ENCODE measurements at regions not wholly inside any gene's neighbourhood (a gene's known extent, or its start where the extent isn't known, plus 50 kb on each side); places are given as distances from the start of the nearest gene placed in this dataset.
"Not testable (repeated sequence)": the region's sequence is repeated elsewhere in the genome, so short reads cannot be mapped to it uniquely, and the experiment has no call there.

- no peaks in the 10 kb centered on the region for H3K36me3 ChIP-seq (replicated peaks)
- H3K4me1 ChIP-seq, result no peaks in the 10 kb centered on the region
- H3K9me3 ChIP-seq, result no peaks in the 10 kb centered on the region
- DNase-seq (ENCODE audit: low spot score in 2 of 2), result no peak
- in situ Hi-C loops (cut with MboI; ENCODE audit: low sequenced_read_pairs), result no loop called here
- no peak overlapping the region for H3K4me3 ChIP-seq
- H3K27me3 ChIP-seq (ENCODE audit: low read depth), result no peaks in the 10 kb centered on the region
These were observed 320.5 kb downstream of the MMUT start for GRCh38 chr6:49142421-49143151.

DNA sequence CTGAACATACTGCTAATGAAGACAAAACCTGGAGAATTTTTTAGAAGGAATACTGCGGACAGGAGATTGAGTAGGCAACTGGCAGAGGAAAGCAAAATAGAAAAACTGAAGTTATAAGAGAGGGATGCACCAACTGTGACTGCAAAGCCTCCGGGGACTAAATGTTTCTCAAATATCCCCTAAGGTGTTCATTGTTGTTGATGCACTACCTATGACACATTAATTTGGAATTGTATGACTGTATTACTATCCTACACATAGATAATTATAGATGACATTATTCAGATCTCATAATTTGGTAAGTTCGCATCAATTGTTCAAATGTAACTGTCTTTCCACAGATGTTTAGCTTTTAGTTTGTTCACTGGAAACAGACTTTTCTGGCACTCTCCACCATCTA, 341.1 kb downstream of the MMUT start:
- no peak for DNase-seq (ENCODE audit: low spot score in 2 of 2)
- in situ Hi-C loops (cut with MboI; ENCODE audit: low sequenced_read_pairs), result no loop called here
- no peaks in the 10 kb centered on the region for H3K36me3 ChIP-seq (replicated peaks)

DNA sequence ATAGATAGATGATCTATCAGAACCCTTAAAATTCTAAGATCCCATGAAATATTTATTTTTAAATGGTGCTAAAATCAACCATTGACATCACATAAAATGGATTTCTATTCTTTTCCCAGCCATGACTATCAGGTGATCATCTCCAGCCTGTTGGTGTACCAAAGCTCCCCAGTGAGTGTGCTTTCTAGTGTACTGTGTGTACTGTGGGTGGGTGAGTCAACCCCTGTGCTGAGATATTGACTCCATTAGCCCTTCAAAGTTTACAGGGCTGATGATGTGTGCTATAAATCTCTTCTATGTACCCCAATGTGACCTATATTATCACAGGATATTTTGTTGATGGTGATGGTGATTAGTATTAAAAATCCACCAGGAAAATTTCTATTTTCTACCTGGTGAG, 344.6 kb downstream of the MMUT start:
- DNase-seq (ENCODE audit: low spot score in 2 of 2), result no peak
- in situ Hi-C loops (cut with MboI; ENCODE audit: low sequenced_read_pairs), result no loop called here
- no peaks in the 10 kb centered on the region for H3K27me3 ChIP-seq (ENCODE audit: low read depth)
- H3K4me1 ChIP-seq, result no peaks in the 10 kb centered on the region
- no peaks in the 10 kb centered on the region for H3K36me3 ChIP-seq (replicated peaks)
- no peak overlapping the region for H3K4me3 ChIP-seq
- no peaks in the 10 kb centered on the region for H3K9me3 ChIP-seq

More for the DNA sequence above, 341.1 kb downstream of the MMUT start:
- Histone ChIP-seq H3K27me3 (ENCODE audit: low read depth) (no peaks in the 10 kb centered on the region), H3K4me1 (no peaks in the 10 kb centered on the region), H3K4me3 (no peak overlapping the region), H3K9me3 (no peaks in the 10 kb centered on the region)

GRCh38 chr6:49110916-49111315, 352.1 kb downstream of the MMUT start:
- Histone ChIP-seq H3K4me3 (no peak overlapping the region), H3K36me3 (replicated peaks) (no peaks in the 10 kb centered on the region), H3K9me3 (no peaks in the 10 kb centered on the region), H3K27me3 (ENCODE audit: low read depth) (no peaks in the 10 kb centered on the region), H3K4me1 (no peaks in the 10 kb centered on the region)
- no peak for DNase-seq (ENCODE audit: low spot score in 2 of 2)
- in situ Hi-C loops (cut with MboI; ENCODE audit: low sequenced_read_pairs), result no loop called here

DNA sequence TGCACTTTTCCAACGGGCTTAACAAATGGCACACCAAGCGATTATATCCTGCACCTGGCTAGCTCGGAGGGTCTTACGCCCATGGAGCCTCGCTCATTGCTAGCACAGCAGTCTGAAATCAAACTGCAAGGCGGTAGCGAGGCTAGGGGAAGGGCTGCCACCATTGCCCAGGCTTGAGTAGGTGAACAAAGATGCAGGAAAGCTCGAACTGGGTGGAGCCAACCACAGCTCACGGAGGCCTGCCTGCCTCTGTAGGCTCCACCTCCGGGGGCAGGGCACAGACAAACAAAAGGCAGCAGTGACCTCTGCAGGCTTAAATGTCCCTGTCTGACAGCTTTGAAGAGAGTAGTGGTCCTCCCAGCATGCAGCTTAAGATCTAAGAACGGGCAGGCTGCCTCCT, 365.4 kb downstream of the MMUT start:
- in situ Hi-C loops (cut with MboI; ENCODE audit: low sequenced_read_pairs), result not testable (repeated sequence)

GRCh38 chr6:49097116-49097515, 365.9 kb downstream of the MMUT start:
- in situ Hi-C loops (cut with MboI; ENCODE audit: low sequenced_read_pairs), result no loop called here
- Histone ChIP-seq H3K9me3 (no peaks in the 10 kb centered on the region), H3K4me1 (no peaks in the 10 kb centered on the region), H3K27me3 (ENCODE audit: low read depth) (no peaks in the 10 kb centered on the region), H3K4me3 (no peak overlapping the region), H3K36me3 (replicated peaks) (no peaks in the 10 kb centered on the region)
- no peak for DNase-seq (ENCODE audit: low spot score in 2 of 2)

More for the DNA sequence above, 365.4 kb downstream of the MMUT start:
- peak in 1 of 2 experiments; percentile 33 for DNase-seq (ENCODE audit: low spot score in 2 of 2)
- not testable (repeated sequence) for H3K4me1 ChIP-seq; H3K27me3 ChIP-seq (ENCODE audit: low read depth); H3K9me3 ChIP-seq; H3K4me3 ChIP-seq; H3K36me3 ChIP-seq (replicated peaks)

- Histone ChIP-seq H3K9me3 (no peaks in the 10 kb centered on the region), H3K36me3 (replicated peaks) (no peaks in the 10 kb centered on the region), H3K4me1 (no peaks in the 10 kb centered on the region), H3K27me3 (ENCODE audit: low read depth) (no peaks in the 10 kb centered on the region), H3K4me3 (no peak overlapping the region)
- no peak for DNase-seq (ENCODE audit: low spot score in 2 of 2)
- in situ Hi-C loops (cut with MboI; ENCODE audit: low sequenced_read_pairs), result no loop called here
These were observed 374.4 kb downstream of the MMUT start for GRCh38 chr6:49088631-49089030.

DNA sequence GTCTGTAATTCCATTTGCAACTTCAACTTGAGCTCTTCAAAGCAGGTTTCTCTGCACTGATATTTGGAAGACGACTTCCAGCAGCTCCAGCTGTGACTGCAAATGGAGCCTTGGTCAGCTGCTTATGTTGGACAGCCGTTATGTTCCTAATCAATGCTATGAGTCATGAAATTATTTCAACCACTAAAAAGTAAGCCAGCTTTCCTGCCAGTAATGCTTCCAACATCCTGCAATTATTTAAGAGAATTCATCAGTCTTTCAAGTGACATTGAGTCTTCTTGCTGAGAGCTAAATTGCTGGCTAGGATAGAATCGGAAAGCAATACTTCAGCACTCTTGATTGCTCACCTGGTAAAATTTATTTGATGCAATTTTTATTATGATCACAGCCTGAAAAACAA, 375.7 kb downstream of the MMUT start:
- DNase-seq (ENCODE audit: low spot score in 2 of 2), result no peak
- Histone ChIP-seq H3K4me3 (no peak overlapping the region), H3K27me3 (ENCODE audit: low read depth) (no peaks in the 10 kb centered on the region), H3K4me1 (no peaks in the 10 kb centered on the region), H3K9me3 (no peaks in the 10 kb centered on the region), H3K36me3 (replicated peaks) (no peaks in the 10 kb centered on the region)
- in situ Hi-C loops (cut with MboI; ENCODE audit: low sequenced_read_pairs), result no loop called here

DNA sequence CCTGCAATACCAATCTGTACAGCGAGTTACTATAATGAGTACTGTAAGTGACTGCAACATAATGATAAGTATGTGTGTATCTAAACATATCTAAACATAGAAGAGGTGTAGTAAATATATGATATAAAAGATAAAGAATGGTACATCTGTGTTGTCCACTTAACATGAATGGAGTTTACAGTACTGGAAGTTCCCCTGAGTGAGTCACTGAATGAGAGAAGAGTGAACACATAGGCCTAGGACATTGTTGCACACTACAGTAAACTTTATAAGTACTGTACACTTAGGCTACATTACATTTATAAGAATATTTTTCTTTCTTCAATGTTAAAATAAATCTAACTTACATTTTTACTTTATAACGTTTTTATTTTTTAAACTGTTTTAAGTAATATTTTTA, 380.4 kb downstream of the MMUT start:
- no peak for DNase-seq (ENCODE audit: low spot score in 2 of 2)
- Histone ChIP-seq H3K36me3 (replicated peaks) (no peaks in the 10 kb centered on the region), H3K9me3 (no peaks in the 10 kb centered on the region), H3K4me3 (no peak overlapping the region), H3K27me3 (ENCODE audit: low read depth) (no peaks in the 10 kb centered on the region), H3K4me1 (no peaks in the 10 kb centered on the region)
- in situ Hi-C loops (cut with MboI; ENCODE audit: low sequenced_read_pairs), result no loop called here

GRCh38 chr6:49072885-49073620, 390.0 kb downstream of the MMUT start:
- H3K36me3 ChIP-seq (replicated peaks), result no peaks in the 10 kb centered on the region
- H3K4me3 ChIP-seq, result no peak overlapping the region
- no peaks in the 10 kb centered on the region for H3K27me3 ChIP-seq (ENCODE audit: low read depth)
- in situ Hi-C loops (cut with MboI; ENCODE audit: low sequenced_read_pairs), result no loop called here
- no peaks in the 10 kb centered on the region for H3K9me3 ChIP-seq
- no peak for DNase-seq (ENCODE audit: low spot score in 2 of 2)
- H3K4me1 ChIP-seq, result no peaks in the 10 kb centered on the region

GRCh38 chr6:49072146-49072545, 390.9 kb downstream of the MMUT start:
- Histone ChIP-seq H3K4me1 (no peaks in the 10 kb centered on the region), H3K4me3 (no peak overlapping the region), H3K36me3 (replicated peaks) (no peaks in the 10 kb centered on the region), H3K27me3 (ENCODE audit: low read depth) (no peaks in the 10 kb centered on the region), H3K9me3 (no peaks in the 10 kb centered on the region)
- no peak for DNase-seq (ENCODE audit: low spot score in 2 of 2)
- in situ Hi-C loops (cut with MboI; ENCODE audit: low sequenced_read_pairs), result no loop called here

GRCh38 chr6:49070411-49070810, 392.6 kb downstream of the MMUT start:
- H3K27me3 ChIP-seq (ENCODE audit: low read depth), result no peaks in the 10 kb centered on the region
- no peaks in the 10 kb centered on the region for H3K4me1 ChIP-seq
- in situ Hi-C loops (cut with MboI; ENCODE audit: low sequenced_read_pairs), result no loop called here
- H3K36me3 ChIP-seq (replicated peaks), result no peaks in the 10 kb centered on the region
- H3K4me3 ChIP-seq, result no peak overlapping the region
- DNase-seq (ENCODE audit: low spot score in 2 of 2), result no peak
- H3K9me3 ChIP-seq, result no peaks in the 10 kb centered on the region

GRCh38 chr6:49054311-49054710, 408.7 kb downstream of the MMUT start:
- no peak for DNase-seq (ENCODE audit: low spot score in 2 of 2)
- in situ Hi-C loops (cut with MboI; ENCODE audit: low sequenced_read_pairs), result no loop called here
- no peaks in the 10 kb centered on the region for H3K9me3 ChIP-seq
- H3K4me1 ChIP-seq, result no peaks in the 10 kb centered on the region
- no peaks in the 10 kb centered on the region for H3K27me3 ChIP-seq (ENCODE audit: low read depth)
- no peak overlapping the region for H3K4me3 ChIP-seq
- H3K36me3 ChIP-seq (replicated peaks), result no peaks in the 10 kb centered on the region

DNA sequence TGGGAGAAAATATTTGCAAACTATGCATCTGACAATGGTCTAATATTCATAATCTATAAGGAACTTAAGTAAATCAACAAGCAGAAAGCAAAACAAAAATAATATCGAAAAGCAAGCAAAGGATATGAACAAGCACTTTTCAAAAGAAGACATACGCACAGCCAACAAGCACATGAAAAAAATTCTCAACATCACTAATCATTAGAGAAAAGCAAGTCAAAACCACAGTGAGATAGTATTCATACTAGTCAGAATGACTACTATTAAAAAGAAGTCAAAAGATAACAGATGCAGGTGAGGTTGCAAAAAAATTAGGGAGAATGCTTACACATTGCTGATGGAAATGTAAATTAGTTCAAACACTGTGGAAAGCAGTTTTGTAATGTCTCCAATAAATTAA, 410.2 kb downstream of the MMUT start:
- DNase-seq (ENCODE audit: low spot score in 2 of 2), result no peak
- in situ Hi-C loops (cut with MboI; ENCODE audit: low sequenced_read_pairs), result no loop called here
- no peak overlapping the region for H3K4me3 ChIP-seq
- H3K36me3 ChIP-seq (replicated peaks), result no peaks in the 10 kb centered on the region
- no peaks in the 10 kb centered on the region for H3K4me1 ChIP-seq
- no peaks in the 10 kb centered on the region for H3K9me3 ChIP-seq
- no peaks in the 10 kb centered on the region for H3K27me3 ChIP-seq (ENCODE audit: low read depth)
